Neuronal stem cell (in vitro differentiated cells): ENCODE measurements at regions not wholly inside any gene's neighbourhood (a gene's known extent, or its start where the extent isn't known, plus 50 kb on each side); places are given as distances from the start of the nearest gene placed in this dataset.

Experiments
- DNase-seq: peaks from one replicate; pipeline ENCODE4 v3.0.0-alpha.2; 2013; ENCODE audit warnings: low spot score
- H2AFZ ChIP-seq: one replicate; pipeline ENCODE4 v1.6.1; 2013; ENCODE audit warnings: mild to moderate bottlenecking, low read length, inconsistent platforms
- H2AK5ac ChIP-seq: 2 replicates; pipeline ENCODE4 v1.6.1; 2013; ENCODE audit warnings: low read depth, mild to moderate bottlenecking, inconsistent platforms, low read length, moderate library complexity, mixed read lengths
- H2BK120ac ChIP-seq: 2 replicates; pipeline ENCODE4 v1.6.1; 2013; ENCODE audit warnings: low read depth, mild to moderate bottlenecking, inconsistent platforms, low read length, moderate library complexity, mixed read lengths
- H2BK12ac ChIP-seq: one replicate; pipeline ENCODE4 v1.6.1; 2013; ENCODE audit warnings: low read length, inconsistent platforms
- H2BK15ac ChIP-seq: 2 replicates; pipeline ENCODE4 v1.6.1; 2013; ENCODE audit warnings: mild to moderate bottlenecking, low read length, inconsistent platforms, mixed read lengths
- H2BK5ac ChIP-seq: one replicate; pipeline ENCODE4 v1.6.1; 2013; ENCODE audit warnings: inconsistent platforms, mild to moderate bottlenecking, low read length, moderate library complexity
- H3K14ac ChIP-seq: one replicate; pipeline ENCODE4 v1.6.1; 2013; ENCODE audit warnings: low read length, inconsistent platforms
- H3K18ac ChIP-seq: 2 replicates; pipeline ENCODE4 v1.6.1; 2013; ENCODE audit warnings: low read length, inconsistent platforms
- H3K23ac ChIP-seq: 2 replicates; pipeline ENCODE4 v1.6.1; 2013; ENCODE audit warnings: low read depth, mild to moderate bottlenecking, mixed read lengths, low read length, inconsistent platforms; ENCODE audit not compliant: poor library complexity
- H3K27ac ChIP-seq: replicated peaks from 3 replicates; pipeline ENCODE4 v1.5.1; 2013; ENCODE audit warnings: low read length, inconsistent platforms
- H3K27me3 ChIP-seq, 3 experiments: 2 replicates each; pipeline ENCODE4 v1.6.1; 2013; ENCODE audit warnings: low read length in 3 of 3, mild to moderate bottlenecking in 2 of 3, inconsistent platforms in 1 of 3, low read depth in 1 of 3, mixed read lengths in 1 of 3, moderate library complexity in 1 of 3; ENCODE audit not compliant: control insufficient read depth in 3 of 3, insufficient read depth in 3 of 3
- H3K36me3 ChIP-seq, 2 donors: replicated peaks in 1 of 2; 2 replicates each; pipeline ENCODE4 v1.6.1; 2013; ENCODE audit warnings: low read length in 2 of 2; ENCODE audit not compliant: control insufficient read depth in 2 of 2, insufficient read depth in 2 of 2
- H3K4ac ChIP-seq: 2 replicates; pipeline ENCODE4 v1.6.1; 2013; ENCODE audit warnings: inconsistent platforms, mild to moderate bottlenecking, low read length, moderate library complexity
- H3K4me1 ChIP-seq, 2 donors: 1 replicate in 1 of 2; 2 replicates in 1 of 2; pipeline ENCODE4 v1.6.1; 2013; ENCODE audit warnings: low read length in 2 of 2, low read depth in 1 of 2; ENCODE audit not compliant: control insufficient read depth in 2 of 2, insufficient read depth in 1 of 2
- H3K4me2 ChIP-seq: one replicate; pipeline ENCODE4 v1.6.1; 2013; ENCODE audit warnings: mild to moderate bottlenecking, low read length, inconsistent platforms; ENCODE audit not compliant: insufficient read depth, poor library complexity, severe bottlenecking
- H3K4me3 ChIP-seq, 2 donors: 2 replicates each; pipeline ENCODE4 v1.5.1; 2013; ENCODE audit warnings: low read length in 2 of 2, mild to moderate bottlenecking in 2 of 2, inconsistent platforms in 1 of 2, moderate library complexity in 1 of 2
- H3K79me1 ChIP-seq: one replicate; pipeline ENCODE4 v1.6.1; 2013; ENCODE audit warnings: low read depth, mild to moderate bottlenecking, inconsistent platforms, low read length, moderate library complexity
- H3K9ac ChIP-seq: one replicate; pipeline ENCODE4 v1.6.1; 2013; ENCODE audit warnings: mild to moderate bottlenecking, low read depth, low read length, inconsistent platforms; ENCODE audit not compliant: poor library complexity
- H3K9me3 ChIP-seq, 2 donors: replicated peaks in 1 of 2; 2 replicates each; pipeline versions ENCODE3 to v1.6.1; 2013; ENCODE audit warnings: low read length in 2 of 2, mild to moderate bottlenecking in 2 of 2, inconsistent platforms in 1 of 2, low read depth in 1 of 2, mixed read lengths in 1 of 2, moderate library complexity in 1 of 2; ENCODE audit not compliant: control insufficient read depth in 2 of 2, insufficient read depth in 1 of 2
- H4K8ac ChIP-seq: one replicate; pipeline ENCODE4 v1.6.1; 2013; ENCODE audit warnings: low read depth, mild to moderate bottlenecking, inconsistent platforms, low read length, moderate library complexity
- H4K91ac ChIP-seq: one replicate; pipeline ENCODE4 v1.6.1; 2013; ENCODE audit warnings: low read length, low read depth, mild to moderate bottlenecking, inconsistent platforms; ENCODE audit not compliant: poor library complexity
- WGBS, 2 donors: extraction: QIAGEN DNeasy Blood & Tissue Kit; methylation state at CpG; one replicate each; pipeline ENCODE4 v1.1.7; 2013; ENCODE audit warnings: missing lambda C conversion rate in 2 of 2, mixed read lengths in 1 of 2; ENCODE audit not compliant: insufficient read length in 2 of 2, insufficient replicate concordance in 1 of 2; ENCODE audit errors: extremely low coverage in 2 of 2; 5-methylcytosine and 5-hydroxymethylcytosine counted together

GRCh38 chr18:25743646-25744151 is 346.7 kb downstream of the SS18 start:
- Histone ChIP-seq H3K27ac (no peak overlapping the region), H3K23ac (no peak overlapping the region), H3K9me3 (peaks cover 0 to 8% of the 10 kb centered on the region in 2 donors), H3K4me2 (no peak overlapping the region), H4K91ac (no peak overlapping the region), H3K4me3 (no peak overlapping the region), H3K36me3 (no peaks in the 10 kb centered on the region), H2BK15ac (no peak overlapping the region), H3K4ac (no peak overlapping the region), H3K27me3 (no peaks in the 10 kb centered on the region), H3K4me1 (peaks cover 5 to 6% of the 10 kb centered on the region in 2 donors), H2BK12ac (no peak overlapping the region), H3K18ac (peak overlapping the region; percentile 55), H2AK5ac (no peak overlapping the region), H3K79me1 (no peaks in the 10 kb centered on the region), H3K14ac (no peak overlapping the region), H2BK120ac (no peak overlapping the region), H2BK5ac (no peak overlapping the region), H4K8ac (no peak overlapping the region), H3K9ac (no peak overlapping the region), H2AFZ (peak overlapping the region; percentile 70)
- no peak for DNase-seq
- no CpG with 5 or more reads among the region's 7 CpGs for WGBS, 2 donors

DNA sequence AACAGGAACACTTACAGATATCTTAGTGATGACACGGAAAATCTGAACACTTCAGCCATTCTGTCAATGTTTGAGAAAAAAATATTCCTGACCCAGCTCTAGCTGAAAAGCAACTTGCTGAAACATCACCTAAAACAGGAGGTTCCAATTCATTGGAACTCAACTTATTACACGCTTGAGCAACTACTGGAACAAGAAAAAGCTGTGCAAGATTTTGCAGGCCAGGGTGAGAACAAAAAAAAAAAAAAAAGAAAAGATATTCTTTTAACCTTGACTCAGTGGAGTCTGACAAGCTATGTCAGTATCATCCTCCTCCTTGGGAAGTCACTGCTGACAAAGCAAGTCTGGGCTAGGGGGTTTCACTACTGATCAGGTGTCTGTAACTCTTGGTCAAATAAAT is 351.0 kb downstream of the SS18 start:
- no peak overlapping the region for H3K23ac ChIP-seq
- no peak overlapping the region for H2BK5ac ChIP-seq
- H3K79me1 ChIP-seq, result no peaks in the 10 kb centered on the region
- no peak overlapping the region for H3K9ac ChIP-seq
- no peak overlapping the region for H4K91ac ChIP-seq
- H4K8ac ChIP-seq, result no peak overlapping the region
- no CpG with 5 or more reads among the region's 2 CpGs for WGBS, 2 donors
- H3K4me2 ChIP-seq, result no peak overlapping the region
- DNase-seq, result no peak
- no peak overlapping the region for H3K4me3 ChIP-seq
- H2BK15ac ChIP-seq, result no peak overlapping the region
- no peak overlapping the region for H3K18ac ChIP-seq
- H3K27me3 ChIP-seq, result peaks cover 0 to 3% (median 0%) of the 10 kb centered on the region in 3 experiments
- no peak overlapping the region for H2BK120ac ChIP-seq
- H3K36me3 ChIP-seq, result no peaks in the 10 kb centered on the region
- no peak overlapping the region for H2AFZ ChIP-seq
- H3K4ac ChIP-seq, result no peak overlapping the region
- H3K9me3 ChIP-seq, result peaks cover 0 to 3% of the 10 kb centered on the region in 2 donors
- H3K27ac ChIP-seq, result no peak overlapping the region
- no peak overlapping the region for H3K14ac ChIP-seq
- no peak overlapping the region for H2BK12ac ChIP-seq
- peaks cover 9 to 16% of the 10 kb centered on the region in 2 donors for H3K4me1 ChIP-seq
- no peak overlapping the region for H2AK5ac ChIP-seq

DNA sequence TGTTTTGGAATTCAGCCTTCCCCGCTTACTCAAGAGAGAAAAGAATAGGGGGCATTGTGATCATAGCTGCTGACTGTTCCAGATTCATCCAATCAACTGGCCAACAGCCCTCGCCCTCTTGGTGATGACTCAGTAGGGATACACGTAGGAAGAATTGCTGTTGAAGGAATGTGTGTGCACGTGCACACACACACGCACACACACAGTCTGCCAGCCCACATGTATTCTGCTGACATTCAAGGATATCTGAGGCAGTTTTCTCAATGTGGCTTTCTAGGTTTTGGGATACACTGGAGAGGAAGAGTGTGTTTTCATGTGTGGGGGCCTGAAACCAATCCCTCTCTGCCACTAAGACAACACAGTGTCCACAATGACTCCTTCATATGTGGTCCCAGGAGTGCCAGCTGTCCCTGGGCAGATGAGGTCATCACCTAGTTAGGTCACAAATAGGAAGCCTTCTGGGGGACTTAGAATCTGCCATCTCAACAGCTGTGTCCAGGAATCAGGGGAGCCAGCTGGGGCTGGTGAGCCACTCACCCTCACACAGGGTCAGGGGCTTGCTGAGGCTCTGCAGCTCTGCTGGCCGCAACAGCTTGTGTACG is 352.6 kb downstream of the SS18 start:
- H3K4ac ChIP-seq, result no peak overlapping the region
- H3K27ac ChIP-seq, result no peak overlapping the region
- no peak overlapping the region for H2BK15ac ChIP-seq
- H2BK5ac ChIP-seq, result no peak overlapping the region
- H3K9ac ChIP-seq, result no peak overlapping the region
- H3K27me3 ChIP-seq, result peaks cover 0 to 5% (median 0%) of the 10 kb centered on the region in 3 experiments
- H3K36me3 ChIP-seq, result no peaks in the 10 kb centered on the region
- no peak overlapping the region for H3K4me2 ChIP-seq
- H3K14ac ChIP-seq, result no peak overlapping the region
- H3K9me3 ChIP-seq, result no peaks in the 10 kb centered on the region
- no peak overlapping the region for H2BK120ac ChIP-seq
- H3K4me3 ChIP-seq, result no peak overlapping the region
- no peak overlapping the region for H4K91ac ChIP-seq
- peaks cover 3 to 16% of the 10 kb centered on the region in 2 donors for H3K4me1 ChIP-seq
- no CpG with 5 or more reads among the region's 7 CpGs for WGBS, 2 donors
- no peak overlapping the region for H2BK12ac ChIP-seq
- H3K23ac ChIP-seq, result no peak overlapping the region
- no peak overlapping the region for H3K18ac ChIP-seq
- H4K8ac ChIP-seq, result no peak overlapping the region
- peak overlapping the region; percentile 76 for H2AK5ac ChIP-seq
- H3K79me1 ChIP-seq, result no peaks in the 10 kb centered on the region
- DNase-seq, result no peak
- peak overlapping the region; percentile 42 for H2AFZ ChIP-seq

DNA sequence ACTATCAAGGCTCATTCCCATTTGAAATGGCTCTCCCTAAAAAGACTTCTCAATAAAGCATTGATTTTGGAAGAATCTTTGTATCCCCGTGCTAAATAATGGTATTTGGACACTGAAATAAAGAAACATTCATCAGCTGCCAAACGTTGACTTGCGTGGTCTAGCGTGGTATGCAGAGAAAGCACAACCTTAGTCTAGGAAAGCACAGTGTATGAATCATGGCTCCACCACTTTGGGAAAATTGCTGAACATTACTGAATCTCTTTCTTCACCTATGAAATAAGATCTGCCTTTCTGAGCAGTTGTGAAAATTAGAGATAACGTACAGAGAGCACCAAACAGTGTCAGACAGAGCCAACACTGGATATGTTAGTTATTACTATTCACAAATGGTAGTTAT is 353.9 kb downstream of the SS18 start:
- Histone ChIP-seq H3K4me3 (no peak overlapping the region), H3K23ac (no peak overlapping the region), H2BK5ac (no peak overlapping the region), H2AK5ac (no peak overlapping the region), H3K27me3 (peaks cover 0 to 5% (median 0%) of the 10 kb centered on the region in 3 experiments), H3K14ac (no peak overlapping the region), H3K4me1 (peaks cover 3 to 16% of the 10 kb centered on the region in 2 donors), H3K27ac (no peak overlapping the region), H4K8ac (no peak overlapping the region), H4K91ac (no peak overlapping the region), H3K36me3 (no peaks in the 10 kb centered on the region), H2BK15ac (no peak overlapping the region), H3K9me3 (no peaks in the 10 kb centered on the region), H2BK12ac (no peak overlapping the region), H3K79me1 (no peaks in the 10 kb centered on the region), H3K9ac (no peak overlapping the region), H3K4ac (no peak overlapping the region), H2BK120ac (no peak overlapping the region), H2AFZ (no peak overlapping the region), H3K4me2 (no peak overlapping the region), H3K18ac (no peak overlapping the region)
- DNase-seq, result no peak
- no CpG with 5 or more reads among the region's 5 CpGs for WGBS, 2 donors
